Activated CD4-positive, CD25-positive, alpha-beta regulatory T cell (primary cell): ENCODE measurements at regions not wholly inside any gene's neighbourhood (a gene's known extent, or its start where the extent isn't known, plus 50 kb on each side); places are given as distances from the start of the nearest gene placed in this dataset.
A peak's percentile ranks its signal among the peaks of the same experiment; 100 is the strongest.

ENCODE experiments used
- DNase-seq, 4 experiments: peaks; one replicate each; lab custom pipeline; 2025; lab: John Stamatoyannopoulos, UW

DNA sequence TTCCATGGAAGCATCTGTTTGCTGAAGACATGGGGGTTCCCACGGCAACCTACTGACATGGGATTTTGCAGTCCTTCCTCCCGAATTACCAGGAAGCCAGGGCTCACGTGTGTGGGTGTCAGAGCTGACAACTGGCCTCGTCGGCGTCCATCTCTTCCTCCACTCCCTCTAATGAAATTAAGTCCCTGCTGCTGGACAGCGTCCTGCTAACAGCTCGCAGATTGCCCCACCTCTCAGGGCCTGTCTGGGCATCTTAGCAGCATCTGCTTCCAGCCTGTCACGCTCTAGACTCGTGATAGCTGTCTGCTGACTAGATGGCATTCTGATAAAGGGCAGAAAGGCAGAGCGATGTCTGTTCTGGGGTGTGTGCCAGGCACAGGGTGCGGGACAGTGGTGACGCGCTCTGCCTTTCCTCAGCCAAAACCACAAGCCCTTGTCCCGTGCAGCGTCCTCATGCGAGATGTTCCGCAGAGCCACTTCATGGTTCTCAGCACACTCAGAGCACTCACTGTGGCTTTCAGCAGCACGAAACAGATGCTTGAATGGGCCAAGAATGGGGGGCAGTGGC, 161.1 kb downstream of the ARL4C start:
- DNase-seq: peak in 1 of 4 experiments; percentile 9

DNA sequence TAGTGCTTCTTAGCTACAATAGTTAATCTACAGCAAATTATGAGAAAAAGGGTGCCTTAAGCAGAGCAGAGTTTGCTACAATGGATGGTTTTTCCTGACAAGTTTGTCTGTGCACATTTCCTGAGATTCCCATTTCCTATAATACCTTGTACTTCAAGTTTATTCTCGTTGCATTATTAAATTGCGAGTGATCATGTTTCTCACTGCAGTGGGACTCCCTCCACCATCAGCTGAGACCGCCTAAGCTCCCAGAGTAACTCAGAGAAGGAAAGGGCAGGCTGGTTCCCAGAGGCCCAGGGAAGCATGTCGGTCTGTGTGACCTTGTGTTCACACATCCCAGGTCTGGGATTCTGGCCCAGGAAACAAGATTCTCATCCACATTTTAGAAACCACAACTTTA, 162.1 kb downstream of the ARL4C start:
- no peak for DNase-seq

DNA sequence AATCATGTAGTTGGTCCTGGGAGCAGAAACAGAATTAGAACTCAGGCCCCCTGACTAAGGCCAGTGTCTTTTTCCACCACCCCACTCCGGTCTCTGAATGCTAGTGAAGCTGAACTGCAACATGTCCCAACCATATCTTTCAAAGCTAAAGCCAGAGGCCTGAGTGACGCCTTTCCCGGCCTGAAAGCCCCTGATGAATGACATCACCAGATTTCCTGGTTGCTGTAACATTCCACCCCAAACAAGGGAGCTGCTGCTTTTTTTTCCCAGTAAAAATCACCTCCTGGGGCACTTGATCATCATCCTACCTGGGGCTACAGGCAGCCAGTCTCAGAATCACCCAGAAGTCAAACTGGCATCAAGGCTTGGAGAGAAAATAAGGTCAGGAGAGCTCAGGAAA, 162.7 kb downstream of the ARL4C start:
- DNase-seq: no peak

DNA sequence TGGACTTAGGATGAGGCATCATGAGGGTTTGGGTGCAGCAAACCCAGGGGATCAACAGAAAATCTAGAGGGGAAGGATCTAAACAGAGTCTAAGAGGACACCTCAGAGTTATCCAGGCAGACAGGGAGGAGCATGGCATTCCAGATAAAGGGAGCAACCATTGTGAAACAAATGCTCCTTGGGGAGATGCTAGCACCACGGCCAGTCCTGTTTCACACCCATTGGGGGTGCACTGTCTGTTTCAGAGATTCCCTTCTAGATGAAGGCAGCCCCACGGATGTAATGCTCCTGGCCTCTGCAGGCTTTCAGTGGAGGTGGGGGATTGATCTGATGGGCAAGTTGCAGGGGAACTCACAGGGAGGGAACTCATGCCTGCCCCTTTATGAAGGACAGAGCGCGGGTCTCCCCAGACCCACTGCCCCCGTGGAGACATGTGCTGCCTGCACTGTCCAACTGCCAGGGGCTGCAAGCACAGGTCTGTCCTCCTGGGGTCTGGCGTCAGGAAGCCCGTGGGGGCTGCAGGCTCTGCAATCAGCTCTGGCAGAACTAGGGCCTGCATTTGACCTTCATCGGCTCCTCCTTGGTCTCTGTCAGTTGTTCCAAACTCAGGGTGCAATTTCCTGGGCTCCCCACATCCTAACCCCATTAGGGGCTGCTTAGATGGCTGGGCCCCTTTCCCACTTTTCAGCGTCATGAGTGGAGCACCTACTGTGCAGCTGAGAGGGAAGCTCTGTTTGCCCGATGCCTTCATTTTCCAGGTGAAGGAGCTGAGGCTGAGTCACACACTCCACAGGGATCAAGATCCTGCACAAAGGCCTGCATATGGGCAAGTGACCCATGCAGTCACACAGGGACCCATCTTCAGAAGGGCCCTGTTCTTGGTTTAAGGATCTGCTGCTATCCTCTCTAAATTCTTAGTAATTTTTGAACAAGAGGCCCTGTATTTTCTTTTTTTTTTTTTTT, 163.4 kb downstream of the ARL4C start:
- no peak for DNase-seq

DNA sequence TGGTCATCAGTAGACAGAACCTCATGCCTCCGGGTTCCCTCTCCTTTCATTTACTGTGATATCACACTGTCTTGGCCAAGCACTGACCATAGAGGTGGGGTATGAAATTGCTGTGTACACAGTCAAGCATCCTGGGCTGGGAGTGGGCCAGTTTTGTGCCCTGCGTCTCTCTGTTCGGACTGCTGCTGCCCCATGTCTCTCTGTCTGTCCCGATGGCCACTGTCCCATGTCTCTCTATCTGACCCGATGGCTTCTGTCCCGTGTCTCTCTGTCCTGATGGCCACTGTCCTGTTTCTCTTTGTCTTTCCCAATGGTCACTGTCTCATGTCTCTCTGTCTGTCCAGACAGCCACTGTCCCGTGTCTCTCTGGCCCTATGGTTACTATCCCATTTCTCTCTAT, 164.9 kb downstream of the ARL4C start:
- DNase-seq: no peak

DNA sequence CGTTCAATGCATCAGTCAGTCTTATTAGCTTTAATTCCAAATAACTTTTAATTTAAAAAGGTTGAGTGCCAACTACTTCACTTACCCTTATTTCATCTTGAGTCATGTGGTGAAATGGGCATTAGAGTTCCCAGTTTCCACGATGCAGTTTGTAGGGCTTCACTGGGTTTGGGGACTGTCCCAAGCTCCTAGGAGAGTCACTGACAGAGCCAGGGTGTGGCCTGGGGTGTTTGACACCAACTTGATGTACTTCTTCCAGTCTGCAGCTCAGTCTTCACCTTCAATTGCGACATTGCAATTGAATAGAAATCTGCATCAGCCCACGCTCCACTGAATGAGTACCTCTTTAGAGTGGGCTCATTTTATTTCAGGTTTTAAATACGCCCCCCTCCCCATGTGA, 165.3 kb downstream of the ARL4C start:
- DNase-seq: no peak

DNA sequence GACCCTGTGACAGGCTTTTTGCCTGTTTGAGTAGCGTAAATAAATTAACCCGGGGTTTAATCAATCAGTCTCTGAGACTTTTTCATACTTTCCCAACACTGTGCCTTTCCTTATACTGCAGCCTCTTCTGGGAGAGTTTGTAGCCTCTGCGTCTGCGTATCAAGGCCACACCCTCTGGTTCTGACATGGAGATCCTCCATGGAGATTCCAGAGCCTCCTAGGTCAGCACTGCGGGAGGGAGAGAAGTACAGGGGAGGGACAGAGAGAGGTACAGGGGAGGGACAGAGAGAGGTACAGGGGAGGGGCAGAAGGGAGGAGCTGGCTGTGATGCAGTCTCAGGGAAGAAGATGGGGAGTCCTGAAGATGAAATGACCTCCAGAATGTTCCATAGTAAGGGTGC, 166.0 kb downstream of the ARL4C start:
- no peak for DNase-seq

DNA sequence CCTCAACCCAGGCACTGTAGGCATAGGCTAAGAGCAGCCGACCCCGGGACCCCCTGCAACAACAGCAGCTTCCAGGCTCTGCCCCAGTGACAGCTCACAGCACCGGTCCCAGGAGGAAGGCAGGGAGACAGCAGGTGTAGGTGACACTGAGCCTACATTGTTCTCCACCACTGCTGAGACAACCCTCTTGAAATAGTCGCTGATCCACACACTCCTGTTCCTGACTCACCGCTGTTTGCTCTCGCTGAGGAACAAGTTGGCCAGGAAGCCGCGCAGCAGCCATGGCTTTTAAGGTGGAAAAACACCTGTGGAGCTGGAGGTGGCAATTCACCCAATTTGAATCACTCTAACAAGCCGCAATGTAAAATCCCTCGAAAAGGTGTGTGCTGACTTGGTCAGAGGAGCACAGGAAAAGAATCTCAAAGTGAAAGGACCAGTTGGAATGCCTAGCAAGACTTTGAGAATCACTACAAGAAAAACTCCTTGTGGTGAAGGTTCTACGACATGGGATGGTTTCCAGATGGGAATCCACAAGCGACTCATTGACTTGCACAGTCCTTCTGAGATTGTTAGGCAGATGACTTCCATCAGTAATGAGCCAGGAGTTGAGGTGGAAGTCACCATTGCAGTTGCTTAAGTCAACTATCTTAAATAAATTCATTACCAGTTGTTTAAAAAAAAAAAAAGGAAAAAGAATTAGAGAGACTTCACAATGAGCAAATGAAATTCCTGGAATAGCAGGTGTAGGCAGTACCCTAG, 167.5 kb downstream of the ARL4C start:
- no peak for DNase-seq

DNA sequence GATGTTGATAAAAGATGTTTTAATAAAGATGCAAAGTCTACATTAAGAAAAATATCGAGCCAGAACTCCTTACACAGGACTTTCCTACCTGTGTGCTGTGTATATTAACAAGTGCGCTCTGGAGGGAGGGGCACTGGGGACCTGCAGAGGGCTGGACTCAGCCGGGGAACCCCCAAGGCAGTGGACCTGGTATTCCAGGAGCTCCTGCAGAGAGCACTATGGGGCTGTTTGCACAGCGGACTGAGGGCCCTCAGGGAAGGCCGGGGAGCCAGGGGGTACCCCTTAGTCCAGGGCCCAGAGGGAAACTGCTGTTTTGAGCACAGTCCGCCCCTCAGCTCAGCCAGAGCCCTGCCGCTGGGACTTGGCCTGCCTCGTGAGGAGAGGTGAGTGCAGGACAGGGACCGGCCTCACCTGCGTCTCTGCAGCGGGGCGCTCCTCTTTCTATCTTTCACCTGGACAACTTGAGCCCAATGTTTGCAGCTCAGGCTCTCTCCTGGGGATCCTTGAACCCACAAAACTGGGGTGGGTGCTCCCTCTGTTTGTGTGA, 168.4 kb downstream of the ARL4C start:
- DNase-seq: no peak

DNA sequence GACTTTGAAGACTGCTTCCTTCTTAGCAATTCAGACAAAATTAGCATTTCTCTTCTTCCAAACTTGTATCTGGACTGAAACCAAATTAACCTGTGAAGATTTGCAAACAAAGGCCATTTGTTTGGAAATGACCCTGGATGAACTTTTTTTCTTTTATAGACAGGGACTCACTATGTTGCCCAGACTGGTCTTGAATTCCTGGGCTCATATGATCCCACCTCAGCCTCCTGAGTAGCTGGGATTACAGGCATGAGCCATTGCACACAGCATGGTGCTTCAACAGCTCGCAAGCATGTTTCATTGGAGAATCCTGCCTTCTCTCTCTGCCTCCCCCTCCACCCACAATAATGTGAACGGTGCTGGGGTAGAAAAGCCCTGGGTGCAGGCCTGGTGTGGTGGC, 170.2 kb downstream of the ARL4C start:
- no peak for DNase-seq

DNA sequence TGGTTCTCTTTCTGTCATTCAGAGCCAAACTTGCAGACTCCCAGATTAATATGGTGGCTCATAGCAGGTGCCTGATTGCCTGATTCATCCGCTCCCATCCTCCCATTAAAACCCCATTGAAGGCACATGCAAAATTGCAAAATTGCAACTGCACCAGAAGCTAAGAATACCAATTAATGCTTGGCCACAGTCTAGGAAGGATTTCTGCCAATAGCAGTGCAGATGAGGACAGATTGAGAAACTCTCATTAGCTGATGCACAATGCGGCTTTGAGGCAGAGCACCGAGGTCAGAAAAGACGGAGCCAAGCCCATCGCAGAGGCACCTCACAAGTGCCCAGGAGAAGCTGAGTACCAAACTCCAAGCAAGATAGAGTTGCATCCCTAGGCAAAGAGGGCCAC, 172.8 kb downstream of the ARL4C start:
- no peak for DNase-seq

DNA sequence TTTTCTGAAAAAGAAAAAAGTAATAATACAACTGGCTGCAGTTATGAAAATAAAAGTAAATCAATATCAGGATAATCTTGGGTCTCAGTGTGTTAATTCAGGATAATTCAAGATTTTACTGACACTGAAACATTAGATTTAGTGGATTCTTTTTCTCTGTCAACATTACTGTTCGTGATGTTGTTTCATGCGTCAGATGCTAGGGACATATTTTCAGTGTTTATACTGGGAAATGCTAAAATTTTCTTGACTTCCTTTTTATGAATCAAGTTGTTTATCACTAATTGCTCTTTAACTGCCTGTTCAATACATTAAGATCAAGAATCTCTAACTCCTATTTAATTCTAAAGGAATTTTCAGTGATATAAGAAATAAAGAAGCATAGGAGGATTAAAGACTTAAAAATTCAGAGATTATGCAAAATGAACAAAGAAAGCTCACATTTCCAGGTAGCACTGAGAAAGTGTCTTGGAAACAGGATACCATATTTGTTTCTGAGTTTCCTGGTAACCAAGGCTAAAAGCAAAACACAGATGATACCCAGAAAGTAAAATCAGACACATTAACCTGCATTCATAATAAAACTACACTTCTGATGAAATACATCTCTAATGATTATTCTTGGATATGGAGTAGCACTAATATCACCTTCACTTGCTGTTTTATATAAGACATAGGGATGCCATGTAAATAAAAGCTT, 174.0 kb downstream of the ARL4C start:
- no peak for DNase-seq

DNA sequence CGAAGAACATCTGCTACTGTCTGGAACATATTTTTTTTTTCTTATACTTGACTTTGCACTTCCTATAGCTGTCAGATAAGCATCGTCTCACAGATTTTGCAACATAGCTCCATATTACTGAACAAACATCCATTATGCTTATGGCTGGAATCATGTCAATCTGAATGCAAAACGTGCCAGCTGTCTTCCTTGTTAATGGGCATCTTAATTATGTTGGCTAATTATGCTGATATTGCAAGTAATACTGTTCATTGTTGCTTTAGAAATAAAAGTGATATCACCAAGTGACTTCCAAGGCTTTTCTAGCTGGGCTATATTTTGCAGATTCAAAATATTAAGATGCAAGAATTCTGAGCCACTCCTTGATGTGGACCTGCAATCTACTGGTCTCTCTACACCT, 176.8 kb downstream of the ARL4C start:
- no peak for DNase-seq

DNA sequence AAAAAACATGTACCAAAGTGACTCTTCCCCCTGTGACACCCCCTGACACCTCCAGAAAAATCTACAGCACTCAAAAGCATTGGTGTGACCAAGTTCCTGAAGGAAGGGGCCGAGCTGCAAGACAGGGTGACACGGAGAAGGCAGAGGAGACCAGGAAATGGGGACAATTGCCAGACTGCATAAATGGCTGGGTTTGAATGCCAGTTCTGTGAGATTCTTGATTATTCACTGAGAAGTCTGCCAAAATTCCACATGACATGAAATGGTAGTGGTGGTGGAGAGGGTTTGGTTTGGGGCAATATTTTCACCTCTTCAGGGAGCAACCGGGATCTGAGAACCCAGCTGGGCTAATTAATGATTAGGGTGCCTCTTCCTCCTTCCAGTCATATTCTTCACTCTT, 178.5 kb downstream of the ARL4C start:
- no peak for DNase-seq

DNA sequence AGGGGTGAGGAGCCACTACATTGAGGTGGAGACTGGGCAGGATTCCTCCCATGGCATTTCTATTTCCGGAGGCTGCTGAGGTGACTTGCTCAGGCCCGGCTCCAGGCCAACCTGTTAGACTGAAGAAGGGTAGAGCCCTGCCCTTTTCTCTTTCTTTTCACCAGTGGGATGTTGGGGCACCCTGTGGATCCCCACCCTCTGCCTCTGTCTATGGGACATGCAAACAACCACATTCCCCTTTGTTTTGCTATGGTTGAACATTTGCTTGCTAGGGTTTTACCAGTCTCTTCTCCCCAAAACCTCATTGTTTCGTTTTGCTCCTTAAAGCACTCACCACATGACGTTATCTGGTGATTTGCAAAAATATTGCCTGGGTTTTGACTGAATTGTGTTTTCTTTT, 183.3 kb downstream of the ARL4C start:
- DNase-seq: no peak

DNA sequence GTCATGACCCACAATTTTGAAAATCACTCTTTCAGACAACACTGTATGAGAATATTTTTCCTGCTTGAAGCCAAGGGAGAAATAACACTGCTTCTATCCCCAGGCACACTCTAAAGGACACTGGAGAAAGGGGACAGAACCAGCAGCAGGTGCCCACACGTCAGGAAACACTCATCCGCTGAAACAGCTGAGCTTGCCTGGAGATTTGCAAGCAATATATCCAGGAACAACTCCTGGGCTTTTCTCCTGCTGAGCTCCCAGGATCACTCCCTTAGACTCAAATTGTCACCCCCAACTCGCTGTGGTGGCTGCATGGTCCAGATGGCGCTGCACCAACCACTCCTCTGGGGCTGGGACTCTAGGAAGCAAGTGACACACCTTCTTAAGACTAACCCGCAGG, 186.7 kb downstream of the ARL4C start:
- DNase-seq: no peak

DNA sequence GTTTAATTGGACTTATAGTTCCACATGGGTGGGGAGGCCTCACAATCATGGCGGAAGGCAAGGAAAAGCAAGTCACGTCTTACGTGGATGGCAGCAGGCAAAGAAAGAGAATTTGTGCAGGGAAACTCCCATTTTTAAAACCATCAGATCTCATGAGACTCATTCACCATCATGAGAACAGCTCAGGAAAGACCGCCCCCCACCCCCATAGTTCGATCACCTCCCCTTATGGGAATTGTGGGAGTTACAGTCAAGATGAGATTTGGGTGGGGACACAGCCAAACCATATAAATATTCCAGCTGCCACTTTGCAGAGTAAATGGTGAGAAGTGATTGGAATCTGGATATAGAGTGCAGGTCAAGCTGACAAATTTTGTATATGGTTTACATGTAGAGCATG, 187.4 kb downstream of the ARL4C start:
- DNase-seq: no peak

DNA sequence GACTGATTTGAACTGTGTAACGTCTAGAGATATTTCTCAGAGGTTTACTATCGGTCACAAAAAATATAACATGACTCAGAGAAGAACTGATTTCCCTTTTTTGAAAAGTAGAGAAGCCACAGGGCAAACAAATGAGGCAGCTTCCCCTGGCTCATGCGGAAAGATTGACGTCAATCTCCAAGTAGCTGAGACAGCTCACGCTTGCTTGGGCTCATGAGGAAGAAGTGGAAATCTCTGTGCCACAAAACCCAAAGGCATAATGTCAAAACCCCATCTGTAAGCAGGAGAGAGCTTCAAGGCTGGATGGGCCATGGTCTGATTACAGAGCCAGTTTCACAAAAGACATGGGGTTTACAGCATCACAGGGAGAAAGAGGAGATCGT, 188.1 kb downstream of the ARL4C start:
- DNase-seq: peak in 1 of 4 experiments; percentile 14

DNA sequence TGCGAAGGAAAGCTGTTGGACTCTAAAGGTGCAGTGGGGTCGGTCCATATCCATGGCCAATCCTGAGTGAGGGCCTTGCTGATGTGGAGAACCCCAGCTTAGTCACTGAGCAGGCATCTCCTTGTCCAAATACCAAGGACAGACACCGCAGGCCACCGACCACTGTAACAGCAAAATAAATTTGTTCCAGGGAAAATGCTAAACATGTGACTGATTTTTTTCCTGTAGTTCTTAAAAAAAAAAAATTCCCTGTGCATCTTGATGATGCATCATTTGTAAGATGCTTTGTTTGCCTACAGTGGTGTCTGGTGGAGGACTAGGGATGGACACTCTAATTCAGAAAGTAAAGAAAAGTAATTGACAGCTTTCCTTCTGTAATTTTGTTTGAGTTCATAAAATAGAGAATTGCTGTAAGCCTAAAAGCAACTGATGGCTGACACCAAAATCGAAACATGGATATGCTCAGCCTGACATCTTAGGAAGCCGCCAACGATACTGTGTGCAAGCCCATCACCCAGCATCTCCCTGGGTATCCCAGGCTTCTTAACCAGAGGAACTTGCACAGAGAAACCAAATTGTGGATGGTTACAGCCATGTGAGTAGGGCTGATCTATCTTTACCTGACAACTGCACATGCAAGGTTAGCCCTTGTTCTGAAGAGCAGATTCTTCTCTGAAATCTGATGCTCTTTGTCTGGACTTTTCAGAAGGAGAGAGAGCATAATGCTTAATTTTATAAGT, 188.6 kb downstream of the ARL4C start:
- no peak for DNase-seq

DNA sequence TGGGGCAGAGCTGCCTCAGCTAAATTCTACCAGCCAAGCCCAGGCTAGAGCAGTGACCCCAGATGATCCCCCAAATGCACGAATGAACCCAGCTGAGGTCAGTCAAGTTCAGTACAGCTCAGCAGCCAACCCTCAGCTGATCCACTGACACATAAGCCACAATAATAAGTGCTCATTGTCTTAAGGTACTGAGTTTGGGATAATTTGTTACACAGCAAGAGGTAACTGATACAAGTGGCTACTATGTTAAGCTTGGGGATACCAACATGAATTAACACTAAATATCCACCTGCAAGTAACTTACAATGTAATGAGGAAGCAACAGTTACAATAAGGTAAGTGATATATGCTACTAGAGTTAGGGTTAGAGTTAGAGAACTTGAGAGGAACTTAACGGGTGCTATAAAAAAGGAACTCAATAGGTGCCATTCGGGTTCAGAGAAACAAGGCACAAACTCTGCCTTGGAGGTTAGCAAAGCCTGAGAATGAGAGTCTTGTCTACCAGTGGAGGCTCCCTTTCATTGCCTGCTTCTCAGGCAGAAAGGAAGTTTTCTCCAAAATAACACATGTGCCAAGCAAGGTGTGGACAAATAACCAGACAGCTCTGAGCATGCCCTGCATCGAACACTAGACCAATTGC, 189.4 kb downstream of the ARL4C start:
- DNase-seq: no peak
